H1 (cell line): ENCODE measurements at regions not wholly inside any gene's neighbourhood (a gene's known extent, or its start where the extent isn't known, plus 50 kb on each side); places are given as distances from the start of the nearest gene placed in this dataset.

Source experiments
- CTCF ChIA-PET: fragments of 300-600 bp; sonication (Branson Sonifier 250); formaldehyde crosslinking; loops from one replicate; lab custom pipeline; 2021; ENCODE audit not compliant: partially characterized antibody; lab: Charles Lee
- POLR2A ChIA-PET: fragments of 300-600 bp; sonication (Branson Sonifier 250); formaldehyde crosslinking; loops from one replicate; lab custom pipeline; 2021; ENCODE audit warnings: inconsistent platforms; ENCODE audit not compliant: partially characterized antibody; lab: Charles Lee
- DNase-seq, 2 experiments: peaks; one replicate each; pipeline versions ENCODE4 v3.0.0 to v3.0.0-alpha.2; 2010 to 2022; ENCODE audit warnings: low spot score in 2 of 2, low read depth in 1 of 2, mixed read lengths in 1 of 2
- FAIRE-seq: peaks from 2 replicates; lab custom pipeline; 2011; peaks lifted over from hg19 to GRCh38; lab: Jason Lieb, UNC
- H2AFZ ChIP-seq: 2 replicates; pipeline ENCODE4 v1.8.1; 2012; ENCODE audit warnings: low read length, inconsistent platforms
- H2AK5ac ChIP-seq: 2 replicates; pipeline ENCODE4 v1.6.1; 2013; ENCODE audit warnings: low read depth, low read length
- H2BK120ac ChIP-seq: replicated peaks from 2 replicates; pipeline ENCODE3; 2013; ENCODE audit warnings: low read depth, low read length, inconsistent platforms
- H2BK12ac ChIP-seq: 2 replicates; pipeline ENCODE4 v1.6.1; 2013; ENCODE audit warnings: low read depth, low read length
- H2BK15ac ChIP-seq: 2 replicates; pipeline ENCODE4 v1.6.1; 2013; ENCODE audit warnings: low read length
- H2BK20ac ChIP-seq: 2 replicates; pipeline ENCODE4 v1.6.1; 2013; ENCODE audit warnings: low read length
- H2BK5ac ChIP-seq: 2 replicates; pipeline ENCODE4 v1.6.1; 2013; ENCODE audit warnings: low read depth, low read length
- H3K14ac ChIP-seq: 2 replicates; pipeline ENCODE4 v1.6.1; 2013; ENCODE audit warnings: inconsistent platforms; ENCODE audit not compliant: insufficient read length
- H3K18ac ChIP-seq: 2 replicates; pipeline ENCODE4 v1.6.1; 2013; ENCODE audit warnings: low read length; ENCODE audit errors: extremely low read depth
- H3K23ac ChIP-seq: 2 replicates; pipeline ENCODE4 v1.6.1; 2013; ENCODE audit warnings: inconsistent platforms; ENCODE audit not compliant: insufficient read length
- H3K23me2 ChIP-seq: 2 replicates; pipeline ENCODE4 v1.6.1; 2013; ENCODE audit warnings: low read depth, low read length
- H3K27ac ChIP-seq: 2 replicates; pipeline ENCODE4 v1.6.1; 2011; ENCODE audit warnings: low read depth, low read length, inconsistent platforms
- H3K27me3 ChIP-seq, 4 experiments: replicated peaks in 1 of 4; 1 replicate in 1 of 4; 2 replicates in 3 of 4; pipeline versions ENCODE4 v1.6.1 to v1.8.1; 2011 to 2013; ENCODE audit warnings: low read length in 3 of 4, mild to moderate bottlenecking in 3 of 4, inconsistent platforms in 2 of 4, mixed read lengths in 2 of 4, moderate library complexity in 1 of 4; ENCODE audit not compliant: control insufficient read depth in 3 of 4, insufficient read depth in 3 of 4; ENCODE audit errors: extremely low read depth in 1 of 4
- H3K36me3 ChIP-seq, 4 experiments: 2 replicates each; pipeline versions ENCODE4 v1.6.1 to v1.8.1; 2011 to 2013; ENCODE audit warnings: mild to moderate bottlenecking in 4 of 4, low read length in 3 of 4, moderate library complexity in 2 of 4, control low read depth in 1 of 4, inconsistent platforms in 1 of 4; ENCODE audit not compliant: insufficient read depth in 4 of 4, control insufficient read depth in 2 of 4
- H3K4ac ChIP-seq: replicated peaks from 2 replicates; pipeline ENCODE3; 2013; ENCODE audit warnings: low read length, low read depth, mixed read lengths, inconsistent platforms; ENCODE audit not compliant: insufficient read length
- H3K4me1 ChIP-seq, 4 experiments: replicated peaks in 1 of 4; 1 replicate in 1 of 4; 2 replicates in 3 of 4; pipeline versions ENCODE4 v1.6.1 to v1.8.1; 2011 to 2013; ENCODE audit warnings: low read length in 3 of 4, inconsistent platforms in 2 of 4, mixed read lengths in 1 of 4; ENCODE audit not compliant: insufficient read depth in 4 of 4, control insufficient read depth in 3 of 4
- H3K4me2 ChIP-seq, 2 experiments: 2 replicates each; pipeline versions ENCODE4 v1.6.1 to v1.8.1; 2011 to 2013; ENCODE audit warnings: low read depth in 2 of 2, low read length in 2 of 2, control low read depth in 1 of 2, inconsistent platforms in 1 of 2, mild to moderate bottlenecking in 1 of 2; ENCODE audit not compliant: insufficient read depth in 1 of 2
- H3K4me3 ChIP-seq, 4 experiments: fragments of 200-600, 300-600 bp in 1 of 4; sonication (generic), shearing (Covaris generic), sonication (Bioruptor Twin) in 1 of 4; 2 replicates each; pipeline versions ENCODE4 v1.5.1 to v1.8.1; 2011 to 2016; ENCODE audit warnings: low read length in 4 of 4, low read depth in 3 of 4, control low read depth in 2 of 4, inconsistent platforms in 2 of 4, mild to moderate bottlenecking in 2 of 4, mixed read lengths in 1 of 4, moderate library complexity in 1 of 4; ENCODE audit not compliant: insufficient read depth in 2 of 4; ENCODE audit errors: extremely low read depth in 1 of 4
- H3K56ac ChIP-seq: replicated peaks from 2 replicates; pipeline ENCODE3; 2013; ENCODE audit warnings: low read depth, mild to moderate bottlenecking, mixed read lengths, low read length, inconsistent platforms; ENCODE audit not compliant: insufficient read length
- H3K79me1 ChIP-seq: 2 replicates; pipeline ENCODE4 v1.6.1; 2013; ENCODE audit warnings: low read depth, low read length, control low read depth
- H3K79me2 ChIP-seq, 2 experiments: 2 replicates each; pipeline versions ENCODE4 v1.6.1 to v1.8.1; 2012 to 2013; ENCODE audit warnings: low read length in 2 of 2, mild to moderate bottlenecking in 2 of 2, inconsistent platforms in 1 of 2; ENCODE audit not compliant: insufficient read depth in 2 of 2, control insufficient read depth in 1 of 2
- H3K9ac ChIP-seq, 4 experiments: replicated peaks in 1 of 4; 1 replicate in 1 of 4; 2 replicates in 3 of 4; pipeline versions ENCODE4 v1.6.1 to v1.8.1; 2011 to 2013; ENCODE audit warnings: low read depth in 3 of 4, low read length in 3 of 4, control low read depth in 2 of 4, mild to moderate bottlenecking in 2 of 4, moderate library complexity in 2 of 4, inconsistent platforms in 1 of 4; ENCODE audit errors: extremely low read depth in 1 of 4
- H3K9me3 ChIP-seq, 2 experiments: 2 replicates each; pipeline versions ENCODE4 v1.6.1 to v1.8.1; 2012 to 2013; ENCODE audit warnings: mild to moderate bottlenecking in 2 of 2, moderate library complexity in 2 of 2, control low read depth in 1 of 2, inconsistent platforms in 1 of 2, low read depth in 1 of 2, low read length in 1 of 2, mixed read lengths in 1 of 2; ENCODE audit not compliant: insufficient read depth in 2 of 2
- H4K20me1 ChIP-seq, 2 experiments: replicated peaks in 1 of 2; 2 replicates each; pipeline versions ENCODE3 to v1.8.1; 2011 to 2013; ENCODE audit warnings: inconsistent platforms in 2 of 2, low read length in 2 of 2, mild to moderate bottlenecking in 1 of 2; ENCODE audit not compliant: insufficient read depth in 2 of 2, control insufficient read depth in 1 of 2
- H4K5ac ChIP-seq: 2 replicates; pipeline ENCODE4 v1.6.1; 2013; ENCODE audit warnings: low read length, low read depth, mixed read lengths, inconsistent platforms; ENCODE audit not compliant: insufficient read length
- H4K8ac ChIP-seq: 2 replicates; pipeline ENCODE4 v1.8.0; 2013; ENCODE audit warnings: mild to moderate bottlenecking, moderate library complexity, low read length, inconsistent platforms; ENCODE audit not compliant: insufficient read depth; ENCODE audit errors: extremely low read depth
- H4K91ac ChIP-seq: replicated peaks from 2 replicates; pipeline ENCODE3; 2013; ENCODE audit warnings: low read length, mixed read lengths, inconsistent platforms; ENCODE audit not compliant: insufficient read length
- ASH2L ChIP-seq: fragments of 200-600, 300-600 bp; sonication (generic); IDR thresholded peaks from one replicate; pipeline ENCODE4 v1.7.1; 2017; ENCODE audit warnings: low read length
- BACH1 ChIP-seq: IDR thresholded peaks from 2 replicates; pipeline ENCODE4 v1.6.1; 2012; ENCODE audit warnings: low read length, improper control_type of control experiment
- JUN ChIP-seq: IDR thresholded peaks from 2 replicates; pipeline ENCODE4 v1.6.1; 2011; ENCODE audit warnings: low read depth, mild to moderate bottlenecking, improper control_type of control experiment, low read length
- KDM4A ChIP-seq: IDR thresholded peaks from one replicate; pipeline ENCODE4 v1.7.1; 2012; ENCODE audit warnings: low read depth, mild to moderate bottlenecking, moderate library complexity, low read length, inconsistent platforms; ENCODE audit not compliant: severe bottlenecking
- KDM5A ChIP-seq: fragments of 200-600 bp; IDR thresholded peaks from 2 replicates; pipeline ENCODE4 v1.7.1; 2012; ENCODE audit warnings: mild to moderate bottlenecking, low read length, inconsistent platforms, mixed read lengths
- MAFK ChIP-seq: IDR thresholded peaks from 2 replicates; pipeline ENCODE4 v1.6.1; 2012; ENCODE audit warnings: low read depth, mild to moderate bottlenecking, improper control_type of control experiment, low read length
- NRF1 ChIP-seq: IDR thresholded peaks from 2 replicates; pipeline ENCODE4 v1.6.1; 2011; ENCODE audit warnings: mild to moderate bottlenecking, low read depth, low read length, improper control_type of control experiment
- PHF8 ChIP-seq: fragments of 200-600 bp; sonication (generic); conservative IDR thresholded peaks from 2 replicates; pipeline ENCODE4 v1.7.1; 2012; ENCODE audit warnings: low read depth, mild to moderate bottlenecking, inconsistent platforms, low read length, moderate library complexity
- POU5F1 ChIP-seq: IDR thresholded peaks from 2 replicates; pipeline ENCODE4 v1.6.1; 2011; ENCODE audit warnings: low read depth, mild to moderate bottlenecking, low read length, moderate library complexity
- SIN3A ChIP-seq, 2 experiments: IDR thresholded peaks in 1 of 2; conservative IDR thresholded peaks in 1 of 2; 2 replicates each; pipeline ENCODE4 v1.6.1; 2011 to 2012; ENCODE audit warnings: low read length in 2 of 2, improper control_type of control experiment in 1 of 2, low read depth in 1 of 2, mild to moderate bottlenecking in 1 of 2
- SIRT6 ChIP-seq: IDR thresholded peaks from one replicate; pipeline ENCODE4 v1.7.1; 2012; ENCODE audit warnings: low read length, inconsistent platforms
- SP2 ChIP-seq: IDR thresholded peaks from 2 replicates; pipeline ENCODE4 v1.6.1; 2012; ENCODE audit warnings: mild to moderate bottlenecking, low read length, inconsistent platforms
- SRF ChIP-seq: IDR thresholded peaks from 2 replicates; pipeline ENCODE4 v1.6.1; 2011; ENCODE audit warnings: mild to moderate bottlenecking, low read depth, low read length, moderate library complexity
- TAF1 ChIP-seq: IDR thresholded peaks from 2 replicates; pipeline ENCODE4 v1.6.1; 2011; ENCODE audit warnings: mild to moderate bottlenecking, low read depth, low read length
- WGBS, 2 experiments: shearing (Covaris generic) in 1 of 2; methylation state at CpG; one replicate each; pipeline versions ENCODE4 v1.1.6 to v1.1.7; 2013 to 2015; ENCODE audit warnings: low lambda C conversion rate in 2 of 2, mixed read lengths in 2 of 2, inconsistent platforms in 1 of 2, low coverage in 1 of 2, missing lambda C conversion rate in 1 of 2; ENCODE audit not compliant: insufficient replicate concordance in 2 of 2, insufficient coverage in 1 of 2, insufficient read length in 1 of 2; ENCODE audit errors: extremely low coverage in 1 of 2, missing lambda C conversion rate in 1 of 2; 5-methylcytosine and 5-hydroxymethylcytosine counted together

GRCh38 chr7:4486907-4487306, 195.2 kb upstream of the FOXK1 start:
- ChIA-PET POLR2A (no interaction called here), CTCF (interaction anchor here (1.4 to 2.2 kb wide), 2 partner anchors 9 to 45 kb away, joined by 3 to 5 read pairs; no protein-coding TSS in a partner anchor)
- Histone ChIP-seq H3K23ac (no peak overlapping the region), H2AK5ac (no peak overlapping the region), H2BK12ac (no peak overlapping the region), H4K5ac (no peak overlapping the region), H3K14ac (no peak overlapping the region), H3K9ac (no peak overlapping the region), H3K4me2 (no peak overlapping the region), H3K4ac (no peak overlapping the region), H4K20me1 (no peaks in the 10 kb centered on the region), H3K36me3 (no peaks in the 10 kb centered on the region), H3K79me1 (no peaks in the 10 kb centered on the region), H3K9me3 (peaks cover 27 to 30% of the 10 kb centered on the region in 2 experiments; a peak in 3 of 4 replicates), H2AFZ (no peak overlapping the region), H3K4me1 (no peaks in the 10 kb centered on the region), H4K91ac (no peak overlapping the region), H2BK20ac (no peak overlapping the region), H2BK5ac (no peak overlapping the region), H3K18ac (no peak overlapping the region), H3K4me3 (no peak overlapping the region), H3K23me2 (no peaks in the 10 kb centered on the region; the same call in 1 of the 2 replicates), H3K56ac (no peak overlapping the region), H3K27me3 (no peaks in the 10 kb centered on the region), H2BK15ac (no peak overlapping the region), H3K79me2 (no peaks in the 10 kb centered on the region), H4K8ac (no peak overlapping the region), H2BK120ac (no peak overlapping the region), H3K27ac (no peak overlapping the region)
- FAIRE-seq (no peak), DNase-seq (no peak)
- WGBS, 2 experiments = 84% methylated on average over 4 of the region's 4 CpGs; no CpG with 5 or more reads in 1 of the 2 experiments
- TF ChIP-seq KDM5A = no peak
- no peak for TF ChIP-seq JUN
- TF ChIP-seq KDM4A = no peak
- TF ChIP-seq SRF = no peak
- TF ChIP-seq NRF1 = no peak
- TF ChIP-seq SP2 = no peak
- no peak for TF ChIP-seq SIRT6
- TF ChIP-seq MAFK = no peak
- no peak for TF ChIP-seq TAF1
- no peak for TF ChIP-seq BACH1
- no peak for TF ChIP-seq POU5F1
- no peak for TF ChIP-seq SIN3A (conservative IDR thresholded peaks at IDR 0.05 in 1 of 2, IDR thresholded peaks at IDR 0.05 in 1 of 2; ENCODE audit: low read depth in 1 of 2, low read length in 2 of 2)
- no peak for TF ChIP-seq PHF8
- TF ChIP-seq ASH2L = no peak
